ENCODE measurements at regions not wholly inside any gene's neighbourhood (a gene's known extent, or its start where the extent isn't known, plus 50 kb on each side); places are given as distances from the start of the nearest gene placed in this dataset.

- Mint-ChIP-seq H3K4me3 (no peak overlapping the region), H3K27ac (no peak overlapping the region), H3K36me3 (ENCODE audit: insufficient read depth in 1 of 3, low read depth in 3 of 3) (0 out of 7 replicates have a peak, but pooled peaks cover 0 to 2% (median 0%) of the 10 kb centered on the region in 3 experiments), H3K4me1 (peaks cover 20 to 25% of the 10 kb centered on the region in 2 experiments), H3K27me3 (ENCODE audit: low read depth) (no peaks in the 10 kb centered on the region), H3K9me3 (no peaks in the 10 kb centered on the region)
- Histone ChIP-seq H3K79me2 (ENCODE audit: insufficient read depth, low read length) (no peaks in the 10 kb centered on the region), H2AFZ (ENCODE audit: low read length) (no peak overlapping the region), H2BK120ac (ENCODE audit: low read depth, low read length, poor library complexity, severe bottlenecking) (no peak overlapping the region), H2BK15ac (ENCODE audit: low read depth, low read length) (no peak overlapping the region), H3K4me1 (ENCODE audit: insufficient read depth, low read length) (peaks cover 5% of the 10 kb centered on the region; the same call in 1 of the 2 replicates), H4K91ac (ENCODE audit: insufficient read length, low read depth, low read length) (no peak overlapping the region), H3K23me2 (ENCODE audit: insufficient read length, low read depth, low read length, poor library complexity, severe bottlenecking) (no peaks in the 10 kb centered on the region), H4K8ac (replicated peaks; ENCODE audit: insufficient read length, low read depth, low read length) (no peak overlapping the region), H2AK5ac (ENCODE audit: insufficient read length, low read length) (no peak overlapping the region), H4K5ac (ENCODE audit: insufficient read length, low read depth, low read length) (no peak overlapping the region), H3K18ac (ENCODE audit: insufficient read length, low read depth, low read length) (no peak overlapping the region), H3K27me3 (ENCODE audit: insufficient read depth, low read length) (no peaks in the 10 kb centered on the region), H2BK5ac (ENCODE audit: insufficient read length, low read length) (no peak overlapping the region), H3K4me2 (ENCODE audit: insufficient read depth, insufficient read length, low read length) (no peak overlapping the region), H2BK20ac (ENCODE audit: low read depth, low read length, poor library complexity, severe bottlenecking) (no peak overlapping the region), H3K23ac (ENCODE audit: insufficient read length, low read depth, low read length) (no peak overlapping the region), H3K27ac (ENCODE audit: insufficient read length, low read depth, low read length) (no peak overlapping the region), H3K14ac (ENCODE audit: insufficient read depth, low read length) (no peak overlapping the region), H3K79me1 (ENCODE audit: insufficient read depth, low read depth, low read length, poor library complexity, severe bottlenecking) (no peaks in the 10 kb centered on the region), H3K4ac (ENCODE audit: low read depth, low read length) (no peak overlapping the region), H4K20me1 (ENCODE audit: control insufficient read depth, insufficient read depth, insufficient read length) (no peaks in the 10 kb centered on the region), H3K9me3 (ENCODE audit: control insufficient read depth, low read depth, low read length) (no peaks in the 10 kb centered on the region), H2BK12ac (ENCODE audit: insufficient read length, low read depth, low read length) (no peak overlapping the region), H3T11ph (ENCODE audit: low read length) (no peak overlapping the region), H3K56ac (ENCODE audit: insufficient read length, low read depth, low read length) (no peak overlapping the region), H3K9ac (ENCODE audit: extremely low read depth, insufficient read length, low read length) (no peak overlapping the region)
- TF ChIP-seq CTCF (conservative IDR thresholded peaks at IDR 0.05): no peak
- no peak for DNase-seq
- no CpG with 5 or more reads among the region's 8 CpGs for WGBS (ENCODE audit: extremely low coverage, insufficient read length, low lambda C conversion rate)
These were observed 98.1 kb upstream of the ENPP6 start for GRCh38 chr4:184315675-184316359.
